CD4-positive, alpha-beta memory T cell (primary cell): ENCODE measurements at regions not wholly inside any gene's neighbourhood (a gene's known extent, or its start where the extent isn't known, plus 50 kb on each side); places are given as distances from the start of the nearest gene placed in this dataset.

ENCODE experiments used
- CTCF ChIA-PET: fragments of 350-600 bp; sonication (Branson Sonifier 250); formaldehyde crosslinking; loops from one replicate; lab custom pipeline; 2021; ENCODE audit warnings: inconsistent platforms; ENCODE audit not compliant: partially characterized antibody; lab: Charles Lee
- POLR2A ChIA-PET: fragments of 350-600 bp; sonication (Branson Sonifier 250); formaldehyde crosslinking; loops from one replicate; lab custom pipeline; 2021; ENCODE audit not compliant: partially characterized antibody; lab: Charles Lee
- DNase-seq, 5 donors: peaks; one replicate each; pipeline versions ENCODE4 v3.0.0 to v3.0.0-alpha.2; 2020 to 2022; ENCODE audit warnings: mixed read lengths in 1 of 5
- H3K27ac ChIP-seq: one replicate; pipeline ENCODE4 v1.7.0; 2013; ENCODE audit warnings: low read depth, low read length
- H3K27me3 ChIP-seq: 2 replicates; pipeline ENCODE4 v1.7.0; 2013; ENCODE audit warnings: mild to moderate bottlenecking, low read length, moderate library complexity; ENCODE audit not compliant: insufficient read depth
- H3K36me3 ChIP-seq: 2 replicates; pipeline ENCODE4 v1.7.0; 2013; ENCODE audit warnings: mild to moderate bottlenecking, low read length, moderate library complexity; ENCODE audit not compliant: insufficient read depth
- H3K4me1 ChIP-seq: 2 replicates; pipeline ENCODE4 v1.7.0; 2013; ENCODE audit warnings: mild to moderate bottlenecking, low read length, moderate library complexity; ENCODE audit not compliant: insufficient read depth
- H3K4me3 ChIP-seq, 2 donors: one replicate each; pipeline ENCODE4 v1.7.0; 2013; ENCODE audit warnings: low read length in 2 of 2, mild to moderate bottlenecking in 1 of 2
- H3K9me3 ChIP-seq, 2 donors: one replicate each; pipeline ENCODE4 v1.7.0; 2013; ENCODE audit warnings: low read length in 2 of 2, control low read depth in 1 of 2; ENCODE audit not compliant: control insufficient read depth in 1 of 2
- H3K27ac Mint-ChIP-seq, 7 donors: one replicate each; pipeline ENCODE4 v1.8.0; 2020 to 2021; ENCODE audit warnings: mixed read lengths in 7 of 7, mild to moderate bottlenecking in 6 of 7, inconsistent platforms in 3 of 7, moderate library complexity in 3 of 7
- H3K27me3 Mint-ChIP-seq, 2 donors: one replicate each; pipeline ENCODE4 v1.8.0; 2020 to 2021; ENCODE audit warnings: mixed read lengths in 2 of 2
- H3K36me3 Mint-ChIP-seq, 2 donors: one replicate each; pipeline ENCODE4 v1.8.0; 2020 to 2021; ENCODE audit warnings: mixed read lengths in 2 of 2, inconsistent platforms in 1 of 2, mild to moderate bottlenecking in 1 of 2
- H3K4me1 Mint-ChIP-seq, 4 donors: one replicate each; pipeline ENCODE4 v1.8.0; 2020 to 2021; ENCODE audit warnings: mixed read lengths in 4 of 4, mild to moderate bottlenecking in 1 of 4
- H3K4me3 Mint-ChIP-seq, 8 donors: one replicate each; pipeline ENCODE4 v1.8.0; 2020 to 2021; ENCODE audit warnings: mixed read lengths in 8 of 8, mild to moderate bottlenecking in 7 of 8, moderate library complexity in 6 of 8, inconsistent platforms in 3 of 8
- H3K9me3 Mint-ChIP-seq, 8 donors: one replicate each; pipeline ENCODE4 v1.8.0; 2020 to 2021; ENCODE audit warnings: mixed read lengths in 8 of 8, mild to moderate bottlenecking in 5 of 8, inconsistent platforms in 3 of 8, moderate library complexity in 1 of 8
- intact Hi-C: fragments of 100-400 bp; cut with micrococcal nuclease; formaldehyde crosslinking; loops from one replicate; pipeline ENCODE4 v1.15.1; 2023

- POLR2A ChIA-PET, result no interaction called here
- intact Hi-C loops, result no loop called here
Measured at GRCh38 chrX:78506248-78506647, 152.9 kb downstream of the RTL3 start.

GRCh38 chrX:78496483-78496882 lies 162.6 kb downstream of the RTL3 start:
- intact Hi-C loops, result no loop called here
- Mint-ChIP-seq H3K27me3 (no peaks in the 10 kb centered on the region), H3K4me1 (no peaks in the 10 kb centered on the region), H3K4me3 (no peak overlapping the region), H3K9me3 (peaks cover 0 to 4% (median 0%) of the 10 kb centered on the region in 8 donors), H3K36me3 (no peaks in the 10 kb centered on the region), H3K27ac (peak overlapping the region in 1 of 7 donors; percentile 23)
- no peaks in the 10 kb centered on the region for H3K9me3 ChIP-seq
- no peaks in the 10 kb centered on the region for H3K36me3 ChIP-seq
- POLR2A ChIA-PET, result no interaction called here
- H3K27me3 ChIP-seq, result no peaks in the 10 kb centered on the region
- H3K4me1 ChIP-seq, result no peaks in the 10 kb centered on the region
- no peak overlapping the region for H3K27ac ChIP-seq
- DNase-seq, result no peak
- CTCF ChIA-PET, result no interaction called here
- no peak overlapping the region for H3K4me3 ChIP-seq

More at GRCh38 chrX:78506248-78506647, 152.9 kb downstream of the RTL3 start:
- H3K27ac Mint-ChIP-seq, result no peak overlapping the region
- Histone ChIP-seq H3K9me3 (no peaks in the 10 kb centered on the region), H3K4me3 (no peak overlapping the region), H3K4me1 (no peaks in the 10 kb centered on the region), H3K36me3 (no peaks in the 10 kb centered on the region), H3K27me3 (no peaks in the 10 kb centered on the region), H3K27ac (no peak overlapping the region)
- DNase-seq, result no peak
- CTCF ChIA-PET, result no interaction called here
- peaks cover 0 to 3% of the 10 kb centered on the region in 2 donors for H3K36me3 Mint-ChIP-seq
- H3K9me3 Mint-ChIP-seq, result peaks cover 0 to 15% (median 4%) of the 10 kb centered on the region in 8 donors
- H3K4me3 Mint-ChIP-seq, result no peak overlapping the region
- no peaks in the 10 kb centered on the region for H3K27me3 Mint-ChIP-seq
- H3K4me1 Mint-ChIP-seq, result no peaks in the 10 kb centered on the region

GRCh38 chrX:78493180-78493579 lies 165.8 kb upstream of the CYSLTR1 start:
- Histone ChIP-seq H3K27ac (no peak overlapping the region), H3K36me3 (no peaks in the 10 kb centered on the region), H3K4me1 (no peaks in the 10 kb centered on the region), H3K4me3 (no peak overlapping the region), H3K9me3 (no peaks in the 10 kb centered on the region), H3K27me3 (no peaks in the 10 kb centered on the region)
- Mint-ChIP-seq H3K36me3 (no peaks in the 10 kb centered on the region), H3K27ac (no peak overlapping the region), H3K27me3 (no peaks in the 10 kb centered on the region), H3K4me1 (no peaks in the 10 kb centered on the region), H3K9me3 (peaks cover 0 to 4% (median 0%) of the 10 kb centered on the region in 8 donors), H3K4me3 (no peak overlapping the region)
- intact Hi-C loops, result no loop called here
- ChIA-PET POLR2A (no interaction called here), CTCF (no interaction called here)
- DNase-seq, result no peak

- Mint-ChIP-seq H3K4me1 (no peaks in the 10 kb centered on the region), H3K9me3 (peaks cover 0 to 8% (median under 1%) of the 10 kb centered on the region in 8 donors), H3K27me3 (no peaks in the 10 kb centered on the region), H3K4me3 (no peak overlapping the region), H3K27ac (no peak overlapping the region), H3K36me3 (no peaks in the 10 kb centered on the region)
- no peak for DNase-seq
- ChIA-PET POLR2A (no interaction called here), CTCF (interaction anchor here (1.3 kb wide), 1 partner anchor 10 kb away, joined by 3 read pairs; no protein-coding TSS in a partner anchor)
- Histone ChIP-seq H3K27ac (no peak overlapping the region), H3K36me3 (no peaks in the 10 kb centered on the region), H3K27me3 (no peaks in the 10 kb centered on the region), H3K4me3 (no peak overlapping the region), H3K9me3 (no peaks in the 10 kb centered on the region), H3K4me1 (no peaks in the 10 kb centered on the region)
- intact Hi-C loops, result no loop called here
Measured at GRCh38 chrX:78476701-78477100, 149.3 kb upstream of the CYSLTR1 start.

GRCh38 chrX:78456909-78457308 lies 129.5 kb upstream of the CYSLTR1 start:
- DNase-seq, result no peak
- Mint-ChIP-seq H3K36me3 (no peaks in the 10 kb centered on the region), H3K27me3 (no peaks in the 10 kb centered on the region), H3K4me3 (no peak overlapping the region), H3K4me1 (no peaks in the 10 kb centered on the region), H3K27ac (no peak overlapping the region), H3K9me3 (peaks cover 0 to 5% (median 2%) of the 10 kb centered on the region in 8 donors)
- intact Hi-C loops, result no loop called here
- Histone ChIP-seq H3K36me3 (no peaks in the 10 kb centered on the region), H3K27me3 (no peaks in the 10 kb centered on the region), H3K9me3 (no peaks in the 10 kb centered on the region), H3K27ac (no peak overlapping the region), H3K4me3 (no peak overlapping the region), H3K4me1 (no peaks in the 10 kb centered on the region)
- ChIA-PET POLR2A (no interaction called here), CTCF (no interaction called here)

- intact Hi-C loops, result no loop called here
- Mint-ChIP-seq H3K36me3 (no peaks in the 10 kb centered on the region), H3K27me3 (no peaks in the 10 kb centered on the region), H3K27ac (no peak overlapping the region), H3K4me3 (no peak overlapping the region), H3K4me1 (no peaks in the 10 kb centered on the region), H3K9me3 (peaks cover 0 to 8% (median 2%) of the 10 kb centered on the region in 8 donors)
- no peaks in the 10 kb centered on the region for H3K9me3 ChIP-seq
- no peak overlapping the region for H3K27ac ChIP-seq
- DNase-seq, result no peak
- no peaks in the 10 kb centered on the region for H3K4me1 ChIP-seq
- CTCF ChIA-PET, result no interaction called here
- no peak overlapping the region for H3K4me3 ChIP-seq
- H3K36me3 ChIP-seq, result no peaks in the 10 kb centered on the region
- POLR2A ChIA-PET, result no interaction called here
- H3K27me3 ChIP-seq, result no peaks in the 10 kb centered on the region
Measured at GRCh38 chrX:78455901-78456300, 128.5 kb upstream of the CYSLTR1 start.

GRCh38 chrX:78452356-78452755 lies 124.9 kb upstream of the CYSLTR1 start:
- ChIA-PET POLR2A (no interaction called here), CTCF (no interaction called here)
- no peaks in the 10 kb centered on the region for H3K27me3 Mint-ChIP-seq
- H3K9me3 Mint-ChIP-seq, result peaks cover 0 to 14% (median 4%) of the 10 kb centered on the region in 8 donors
- no peaks in the 10 kb centered on the region for H3K9me3 ChIP-seq
- H3K4me1 Mint-ChIP-seq, result no peaks in the 10 kb centered on the region
- H3K4me1 ChIP-seq, result no peaks in the 10 kb centered on the region
- H3K36me3 Mint-ChIP-seq, result no peaks in the 10 kb centered on the region
- no peaks in the 10 kb centered on the region for H3K27me3 ChIP-seq
- H3K4me3 ChIP-seq, result no peak overlapping the region
- no peak overlapping the region for H3K4me3 Mint-ChIP-seq
- no peak for DNase-seq
- H3K27ac ChIP-seq, result no peak overlapping the region
- intact Hi-C loops, result no loop called here
- no peaks in the 10 kb centered on the region for H3K36me3 ChIP-seq
- no peak overlapping the region for H3K27ac Mint-ChIP-seq

GRCh38 chrX:78437621-78438020 lies 110.2 kb upstream of the CYSLTR1 start:
- CTCF ChIA-PET, result no interaction called here
- no peak overlapping the region for H3K4me3 ChIP-seq
- POLR2A ChIA-PET, result no interaction called here
- H3K9me3 ChIP-seq, result no peaks in the 10 kb centered on the region
- no peaks in the 10 kb centered on the region for H3K36me3 ChIP-seq
- H3K27me3 ChIP-seq, result no peaks in the 10 kb centered on the region
- intact Hi-C loops, result no loop called here
- Mint-ChIP-seq H3K4me3 (no peak overlapping the region), H3K36me3 (no peaks in the 10 kb centered on the region), H3K9me3 (peaks cover 0 to 4% (median 0%) of the 10 kb centered on the region in 8 donors), H3K27ac (no peak overlapping the region), H3K27me3 (no peaks in the 10 kb centered on the region), H3K4me1 (no peaks in the 10 kb centered on the region)
- no peaks in the 10 kb centered on the region for H3K4me1 ChIP-seq
- DNase-seq, result no peak
- H3K27ac ChIP-seq, result no peak overlapping the region
